ENCODE measurements at regions not wholly inside any gene's neighbourhood (a gene's known extent, or its start where the extent isn't known, plus 50 kb on each side); places are given as distances from the start of the nearest gene placed in this dataset.

GRCh38 chr20:12199703-12200102 is 282.0 kb downstream of the BTBD3 start (continued):
- no peak for TF ChIP-seq CTCF (IDR thresholded peaks at IDR 0.05; ENCODE audit: low read depth, low read length, missing input control)
- TF ChIP-seq FOXA1 (IDR thresholded peaks at IDR 0.05), result no peak
- TF ChIP-seq SP1 (IDR thresholded peaks at IDR 0.05), result no peak
- no peak for TF ChIP-seq HNF4G (IDR thresholded peaks at IDR 0.05)
- TF ChIP-seq MAX (IDR thresholded peaks at IDR 0.05), result no peak
- TF ChIP-seq TAF1 (conservative IDR thresholded peaks at IDR 0.05), result no peak
- TF ChIP-seq JUND (IDR thresholded peaks at IDR 0.05), result no peak
- TF ChIP-seq YY1 (IDR thresholded peaks at IDR 0.05), result no peak
- no peak for TF ChIP-seq RXRA (IDR thresholded peaks at IDR 0.05)
- no peak for TF ChIP-seq GABPA (IDR thresholded peaks at IDR 0.05 in 1 of 2, conservative IDR thresholded peaks at IDR 0.05 in 1 of 2)
- TF ChIP-seq NR2F2 (IDR thresholded peaks at IDR 0.05), result no peak

GRCh38 chr20:12201289-12201991 is 283.7 kb downstream of the BTBD3 start:
- Histone ChIP-seq H3K27me3 (ENCODE audit: control insufficient read depth in 4 of 4, insufficient read depth in 4 of 4, low read length in 3 of 4) (no peaks in the 10 kb centered on the region), H3K4me1 (ENCODE audit: control insufficient read depth in 4 of 4, insufficient read depth in 4 of 4, low read length in 3 of 4) (no peaks in the 10 kb centered on the region), H3K27ac (ENCODE audit: low read depth in 1 of 2, low read length in 2 of 2) (no peak overlapping the region), H3K9me3 (ENCODE audit: control insufficient read depth in 4 of 4, low read length in 3 of 4) (no peaks in the 10 kb centered on the region), H3K9ac (ENCODE audit: low read depth in 1 of 2, low read length in 2 of 2) (no peak overlapping the region), H3K36me3 (ENCODE audit: control insufficient read depth in 4 of 4, insufficient read depth in 3 of 4, low read depth in 1 of 4, low read length in 3 of 4) (no peaks in the 10 kb centered on the region), H3K4me3 (ENCODE audit: low read depth in 1 of 3, low read length in 3 of 3) (no peak overlapping the region)
- WGBS, result 89% methylated on average over 5 of the region's 5 CpGs
- TF ChIP-seq RAD21 (IDR thresholded peaks at IDR 0.05), result no peak
- TF ChIP-seq RXRA (IDR thresholded peaks at IDR 0.05), result no peak
- TF ChIP-seq SP1 (IDR thresholded peaks at IDR 0.05), result no peak
- TF ChIP-seq FOXA1 (IDR thresholded peaks at IDR 0.05), result no peak
- no peak for TF ChIP-seq ZBTB33 (IDR thresholded peaks at IDR 0.05)
- DNase-seq (ENCODE audit: low spot score), result no peak

- peaks cover 0 to 3% (median 0%) of the 10 kb centered on the region in 4 donors for H3K4me1 ChIP-seq (ENCODE audit: control insufficient read depth in 4 of 4, insufficient read depth in 4 of 4, low read length in 3 of 4)
- no peak for DNase-seq (ENCODE audit: low spot score)
- no peak overlapping the region for H3K4me3 ChIP-seq (ENCODE audit: low read depth in 1 of 3, low read length in 3 of 3)
- H3K27me3 ChIP-seq (ENCODE audit: control insufficient read depth in 4 of 4, insufficient read depth in 4 of 4, low read length in 3 of 4), result no peaks in the 10 kb centered on the region
- no peak overlapping the region for H3K27ac ChIP-seq (ENCODE audit: low read depth in 1 of 2, low read length in 2 of 2)
- H3K36me3 ChIP-seq (ENCODE audit: control insufficient read depth in 4 of 4, insufficient read depth in 3 of 4, low read depth in 1 of 4, low read length in 3 of 4), result no peaks in the 10 kb centered on the region
- TF ChIP-seq EGR1 (IDR thresholded peaks at IDR 0.05; ENCODE audit: low read depth in 2 of 2) (no peak), RAD21 (IDR thresholded peaks at IDR 0.05) (no peak), NR2F2 (IDR thresholded peaks at IDR 0.05) (no peak), REST (IDR thresholded peaks at IDR 0.05) (no peak)
- no peaks in the 10 kb centered on the region for H3K9me3 ChIP-seq (ENCODE audit: control insufficient read depth in 4 of 4, low read length in 3 of 4)
- no peak overlapping the region for H3K9ac ChIP-seq (ENCODE audit: low read depth in 1 of 2, low read length in 2 of 2)
These were observed 285.7 kb downstream of the BTBD3 start for GRCh38 chr20:12203399-12203798.
